H1 (cell line): ENCODE measurements at regions not wholly inside any gene's neighbourhood (a gene's known extent, or its start where the extent isn't known, plus 50 kb on each side); places are given as distances from the start of the nearest gene placed in this dataset.

ENCODE experiments used
- CHD7 ChIP-seq: fragments of 300-600 bp; sonication (generic); IDR thresholded peaks from 2 replicates; pipeline ENCODE4 v1.7.1; 2012; ENCODE audit warnings: low read length, moderate library complexity, mild to moderate bottlenecking, inconsistent platforms; ENCODE audit not compliant: insufficient replicate concordance
- CTBP2 ChIP-seq: IDR thresholded peaks from 2 replicates; pipeline ENCODE4 v1.7.0; 2011; ENCODE audit warnings: borderline replicate concordance, mild to moderate bottlenecking, moderate library complexity, mixed read lengths, low read length; ENCODE audit not compliant: insufficient read depth, insufficient read length
- HDAC6 ChIP-seq: IDR thresholded peaks from one replicate; pipeline ENCODE4 v1.7.1; 2012; ENCODE audit warnings: low read depth, mild to moderate bottlenecking, inconsistent platforms, low read length, moderate library complexity
- POU5F1 ChIP-seq: IDR thresholded peaks from 2 replicates; pipeline ENCODE4 v1.6.1; 2011; ENCODE audit warnings: low read depth, mild to moderate bottlenecking, low read length, moderate library complexity
- RFX5 ChIP-seq: IDR thresholded peaks from 2 replicates; pipeline ENCODE4 v1.6.1; 2011; ENCODE audit warnings: low read depth, low read length, improper control_type of control experiment, borderline replicate concordance
- SIRT6 ChIP-seq: IDR thresholded peaks from one replicate; pipeline ENCODE4 v1.7.1; 2012; ENCODE audit warnings: low read length, inconsistent platforms
- SP2 ChIP-seq: IDR thresholded peaks from 2 replicates; pipeline ENCODE4 v1.6.1; 2012; ENCODE audit warnings: mild to moderate bottlenecking, low read length, inconsistent platforms
- SP4 ChIP-seq: IDR thresholded peaks from 2 replicates; pipeline ENCODE4 v1.6.1; 2012; ENCODE audit warnings: low read length, inconsistent platforms
- TF ChIP-seq, protein P1 (sequence below): IDR thresholded peaks from 2 replicates; pipeline ENCODE4 v1.6.1; 2012; ENCODE audit warnings: inconsistent platforms

DNA sequence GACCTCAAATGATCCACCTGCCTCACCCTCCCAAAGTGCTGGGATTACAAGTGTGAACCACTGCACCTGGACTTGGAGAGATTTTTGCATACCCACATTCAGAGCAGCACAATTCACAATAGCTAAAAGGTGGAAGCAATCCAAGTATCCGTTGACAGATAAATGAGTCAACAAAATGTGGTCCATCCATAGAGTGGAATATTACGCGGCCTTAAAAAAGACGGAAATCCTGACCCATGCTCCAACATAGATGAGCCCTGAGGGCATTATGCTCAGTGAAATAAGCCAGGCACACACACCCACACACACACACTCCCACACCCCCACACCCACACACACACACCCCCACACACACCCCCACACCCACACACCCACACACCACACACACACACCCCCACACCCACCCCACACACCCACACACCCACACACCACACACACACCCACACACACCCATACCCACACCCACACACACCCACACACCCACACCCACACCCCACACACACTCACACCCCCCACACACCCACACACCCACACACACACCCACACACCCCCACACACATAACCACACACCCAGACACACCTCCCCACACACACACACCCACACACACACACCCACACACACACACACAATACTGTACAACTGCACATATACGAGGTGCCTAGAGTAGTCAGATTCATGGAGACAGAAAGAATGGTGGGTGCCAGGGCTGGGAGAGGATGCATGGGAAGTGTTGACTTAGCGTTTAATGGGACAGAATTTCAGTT, 124.7 kb downstream of the FOXL1 start (continued):
- TF ChIP-seq CHD7, result no peak
- TF ChIP-seq POU5F1, result no peak
- TF ChIP-seq, protein P1, sequence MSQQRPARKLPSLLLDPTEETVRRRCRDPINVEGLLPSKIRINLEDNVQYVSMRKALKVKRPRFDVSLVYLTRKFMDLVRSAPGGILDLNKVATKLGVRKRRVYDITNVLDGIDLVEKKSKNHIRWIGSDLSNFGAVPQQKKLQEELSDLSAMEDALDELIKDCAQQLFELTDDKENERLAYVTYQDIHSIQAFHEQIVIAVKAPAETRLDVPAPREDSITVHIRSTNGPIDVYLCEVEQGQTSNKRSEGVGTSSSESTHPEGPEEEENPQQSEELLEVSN, result no peak
- no peak for TF ChIP-seq SP4
- TF ChIP-seq HDAC6, result no peak
- no peak for TF ChIP-seq SIRT6
- no peak for TF ChIP-seq SP2
- TF ChIP-seq CTBP2, result no peak
- no peak for TF ChIP-seq RFX5
